HepG2 (cell line): ENCODE measurements at regions not wholly inside any gene's neighbourhood (a gene's known extent, or its start where the extent isn't known, plus 50 kb on each side); places are given as distances from the start of the nearest gene placed in this dataset.

Experiments
- ATAC-seq: fragments of 200-7000 bp; cut with Tn5 transposase; 3 replicates; pipeline ENCODE4 v1.9.1; 2020; ENCODE audit warnings: mild to moderate bottlenecking, moderate library complexity
- BruUV-seq: library from RNA; stranded (reverse); fragments of 400-500 nt; replicated peaks from 2 replicates; lab custom pipeline; 2021; lab: Mats Ljungman, UMichigan
- CTCF ChIA-PET: fragments of 300-600 bp; formaldehyde crosslinking; extraction: SDS; loops from one replicate; lab custom pipeline; 2021; ENCODE audit warnings: low total read pairs, inconsistent platforms, low intra/inter-chr PET ratio; lab: Yijun Ruan, JAX
- POLR2A ChIA-PET: fragments of 350-600 bp; sonication (Branson Sonifier 250); formaldehyde crosslinking; loops from one replicate; lab custom pipeline; 2020; ENCODE audit warnings: antibody characterized with exemption, inconsistent platforms; lab: Yijun Ruan, JAX
- DNase-seq: peaks from one replicate; pipeline ENCODE4 v3.0.0-alpha.2; 2015; ENCODE audit warnings: low spot score
- FAIRE-seq: peaks from 3 replicates; lab custom pipeline; 2011; peaks lifted over from hg19 to GRCh38; lab: Jason Lieb, UNC
- H2AFZ ChIP-seq: one replicate; pipeline ENCODE4 v1.6.1; 2011; ENCODE audit warnings: low read length, inconsistent platforms
- H3K27ac ChIP-seq: fragments of 300-600 bp; 3 replicates; pipeline ENCODE4 v1.8.0; 2011; ENCODE audit warnings: mixed run types, mild to moderate bottlenecking, mixed read lengths, low read length, inconsistent platforms; ENCODE audit not compliant: insufficient read depth; ENCODE audit errors: extremely low read length
- H3K27me3 ChIP-seq, 2 experiments: fragments of 200-600 bp in 1 of 2; 2 replicates in 1 of 2; 3 replicates in 1 of 2; pipeline versions ENCODE4 v1.6.0 to v1.8.0; 2011; ENCODE audit warnings: low read length in 2 of 2, mild to moderate bottlenecking in 2 of 2, moderate library complexity in 2 of 2, inconsistent platforms in 1 of 2; ENCODE audit not compliant: insufficient read depth in 2 of 2, control insufficient read depth in 1 of 2
- H3K36me3 ChIP-seq, 2 experiments: fragments of 200-600 bp in 1 of 2; replicated peaks in 1 of 2; 2 replicates in 1 of 2; 3 replicates in 1 of 2; pipeline versions ENCODE4 v1.5.1 to v1.8.0; 2011; ENCODE audit warnings: low read length in 2 of 2, inconsistent platforms in 1 of 2; ENCODE audit not compliant: insufficient read depth in 2 of 2, control insufficient read depth in 1 of 2
- H3K4me1 ChIP-seq: 2 replicates; pipeline ENCODE4 v1.5.1; 2012; ENCODE audit warnings: low read length, inconsistent platforms; ENCODE audit not compliant: insufficient read depth
- H3K4me2 ChIP-seq: 2 replicates; pipeline ENCODE4 v1.6.0; 2011; ENCODE audit warnings: low read depth, low read length, inconsistent platforms
- H3K4me3 ChIP-seq, 3 experiments: fragments of 200-600 bp in 1 of 3; sonication (generic), shearing (Covaris generic) in 1 of 3; replicated peaks in 1 of 3; 2 replicates each; pipeline ENCODE4 v1.5.1; 2011 to 2016; ENCODE audit warnings: low read length in 3 of 3, inconsistent platforms in 2 of 3, low read depth in 2 of 3, mild to moderate bottlenecking in 2 of 3, control low read depth in 1 of 3, mixed read lengths in 1 of 3; ENCODE audit not compliant: insufficient read depth in 1 of 3
- H3K79me2 ChIP-seq: one replicate; pipeline ENCODE4 v1.6.1; 2011; ENCODE audit warnings: low read length, inconsistent platforms; ENCODE audit not compliant: insufficient read depth
- H3K9ac ChIP-seq: 2 replicates; pipeline ENCODE4 v1.6.0; 2011; ENCODE audit warnings: mild to moderate bottlenecking, low read depth, low read length, inconsistent platforms; ENCODE audit not compliant: insufficient read depth
- H3K9me3 ChIP-seq: 2 replicates; pipeline ENCODE4 v1.5.1; 2012; ENCODE audit warnings: mild to moderate bottlenecking, low read length
- H4K20me1 ChIP-seq: 2 replicates; pipeline ENCODE4 v1.6.0; 2011; ENCODE audit warnings: inconsistent platforms, mild to moderate bottlenecking, low read length, moderate library complexity; ENCODE audit not compliant: insufficient read depth
- ARHGAP35 ChIP-seq: sonication (generic); formaldehyde crosslinking; IDR thresholded peaks from 2 replicates; pipeline ENCODE4 v1.9.0; 2022; ENCODE audit warnings: mild to moderate bottlenecking, inconsistent platforms, moderate library complexity, missing genetic modification reagents, borderline replicate concordance
- CBFB ChIP-seq: sonication (generic); formaldehyde crosslinking; IDR thresholded peaks from 2 replicates; pipeline ENCODE4 v1.4.0; 2020; ENCODE audit warnings: missing genetic modification reagents
- HES4 ChIP-seq: sonication (generic); formaldehyde crosslinking; IDR thresholded peaks from 2 replicates; pipeline ENCODE4 v1.9.0; 2021; ENCODE audit warnings: mild to moderate bottlenecking, missing genetic modification reagents, borderline replicate concordance
- RCOR2 ChIP-seq: IDR thresholded peaks from 2 replicates; pipeline ENCODE4 v1.6.1; 2016; ENCODE audit warnings: missing biosample characterization, missing genetic modification reagents
- SNRNP70 ChIP-seq: fragments of 200-400 bp; formaldehyde crosslinking; IDR thresholded peaks from 2 replicates; pipeline ENCODE4 v1.6.1; 2017; ENCODE audit warnings: mild to moderate bottlenecking, low read depth, low read length, moderate library complexity
- SP4 ChIP-seq: sonication (generic); formaldehyde crosslinking; IDR thresholded peaks from 2 replicates; pipeline ENCODE4 v1.8.1; 2023; ENCODE audit warnings: mild to moderate bottlenecking, missing genetic modification reagents
- STAG1 ChIP-seq: sonication (generic); formaldehyde crosslinking; IDR thresholded peaks from 2 replicates; pipeline ENCODE4 v1.4.0; 2020; ENCODE audit warnings: missing genetic modification reagents
- ZNF235 ChIP-seq: sonication (generic); formaldehyde crosslinking; IDR thresholded peaks from 2 replicates; pipeline ENCODE4 v1.8.1; 2023; ENCODE audit warnings: mild to moderate bottlenecking, missing genetic modification reagents, borderline replicate concordance
- ZNF44 ChIP-seq: sonication (generic); formaldehyde crosslinking; IDR thresholded peaks from 2 replicates; pipeline ENCODE4 v1.5.1; 2020; ENCODE audit warnings: mild to moderate bottlenecking, missing genetic modification reagents
- ZNF460 ChIP-seq: sonication (generic); formaldehyde crosslinking; IDR thresholded peaks from 2 replicates; pipeline ENCODE4 v1.5.1; 2020; ENCODE audit warnings: missing genetic modification reagents, mild to moderate bottlenecking, borderline replicate concordance
- ZNF616 ChIP-seq: sonication (generic); formaldehyde crosslinking; IDR thresholded peaks from 2 replicates; pipeline ENCODE4 v1.5.0; 2020; ENCODE audit warnings: low read depth, mild to moderate bottlenecking, missing genetic modification reagents
- ZSCAN22 ChIP-seq: sonication (generic); formaldehyde crosslinking; IDR thresholded peaks from 2 replicates; pipeline ENCODE4 v1.4.0; 2020; ENCODE audit warnings: mild to moderate bottlenecking, missing genetic modification reagents
- WGBS: methylation state at CpG from one replicate; pipeline ENCODE4 v1.1.6; 2017; ENCODE audit warnings: low lambda C conversion rate; 5-methylcytosine and 5-hydroxymethylcytosine counted together
- in situ Hi-C: cut with HindIII; loops from 2 replicates; pipeline ENCODE4 v1.10.0; 2017; ENCODE audit warnings: low pct_unique_long_range_greater_than_20kb; ENCODE audit not compliant: extremely low pct_ligation_motif_present
- intact Hi-C: fragments of 100-400 bp; cut with micrococcal nuclease; formaldehyde crosslinking; loops from one replicate; pipeline ENCODE4 v1.10.0; 2022; ENCODE audit not compliant: unreplicated experiment
- TF ChIP-seq, protein P1 (sequence below): sonication (generic); formaldehyde crosslinking; IDR thresholded peaks from 2 replicates; pipeline ENCODE4 v1.8.1; 2022; ENCODE audit warnings: low read depth, mild to moderate bottlenecking, missing genetic modification reagents
- TF ChIP-seq, protein P2 (sequence below): fragments of 450-650 bp; IDR thresholded peaks from 2 replicates; pipeline ENCODE4 v1.6.1; 2017
- TF ChIP-seq, protein P3 (sequence below): IDR thresholded peaks from 2 replicates; pipeline ENCODE4 v1.6.1; 2016; ENCODE audit warnings: low read depth
- TF ChIP-seq, protein P4 (sequence below): fragments of 450-650 bp; IDR thresholded peaks from 2 replicates; pipeline ENCODE4 v1.6.1; 2017; ENCODE audit warnings: mild to moderate bottlenecking

DNA sequence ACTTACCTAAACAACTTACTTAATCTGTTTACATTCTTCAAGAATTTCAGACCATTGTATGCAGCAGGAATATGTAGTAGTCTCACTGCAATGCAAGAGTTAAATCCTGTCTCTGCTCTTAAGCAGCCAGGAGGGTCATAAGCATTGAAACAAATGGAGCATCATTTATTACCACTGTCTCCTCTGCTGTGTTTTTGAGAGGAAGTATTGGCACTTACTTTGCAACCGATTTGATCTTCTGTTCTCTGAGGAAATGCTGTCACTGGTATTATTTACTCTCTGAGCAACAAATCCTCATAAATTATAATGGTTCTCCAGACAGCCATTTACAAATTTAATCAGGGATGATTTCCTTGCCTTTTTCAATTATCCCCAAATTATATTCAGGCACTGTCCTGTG lies 1367.1 kb downstream of the STIM2 start:
- no peak for FAIRE-seq
- ChIA-PET CTCF (no interaction called here), POLR2A (no interaction called here)

More for the DNA sequence above, 1367.1 kb downstream of the STIM2 start:
- ATAC-seq (no peak), DNase-seq (no peak)
- Histone ChIP-seq H3K9me3 (peaks cover 44% of the 10 kb centered on the region), H2AFZ (no peak overlapping the region), H4K20me1 (no peaks in the 10 kb centered on the region), H3K36me3 (no peaks in the 10 kb centered on the region), H3K27me3 (no peaks in the 10 kb centered on the region), H3K79me2 (no peaks in the 10 kb centered on the region), H3K9ac (no peak overlapping the region), H3K27ac (no peak overlapping the region), H3K4me2 (no peak overlapping the region), H3K4me3 (no peak overlapping the region), H3K4me1 (no peaks in the 10 kb centered on the region)
- intact Hi-C loops (no loop called here), in situ Hi-C loops (no loop called here)
- TF ChIP-seq, protein P1, sequence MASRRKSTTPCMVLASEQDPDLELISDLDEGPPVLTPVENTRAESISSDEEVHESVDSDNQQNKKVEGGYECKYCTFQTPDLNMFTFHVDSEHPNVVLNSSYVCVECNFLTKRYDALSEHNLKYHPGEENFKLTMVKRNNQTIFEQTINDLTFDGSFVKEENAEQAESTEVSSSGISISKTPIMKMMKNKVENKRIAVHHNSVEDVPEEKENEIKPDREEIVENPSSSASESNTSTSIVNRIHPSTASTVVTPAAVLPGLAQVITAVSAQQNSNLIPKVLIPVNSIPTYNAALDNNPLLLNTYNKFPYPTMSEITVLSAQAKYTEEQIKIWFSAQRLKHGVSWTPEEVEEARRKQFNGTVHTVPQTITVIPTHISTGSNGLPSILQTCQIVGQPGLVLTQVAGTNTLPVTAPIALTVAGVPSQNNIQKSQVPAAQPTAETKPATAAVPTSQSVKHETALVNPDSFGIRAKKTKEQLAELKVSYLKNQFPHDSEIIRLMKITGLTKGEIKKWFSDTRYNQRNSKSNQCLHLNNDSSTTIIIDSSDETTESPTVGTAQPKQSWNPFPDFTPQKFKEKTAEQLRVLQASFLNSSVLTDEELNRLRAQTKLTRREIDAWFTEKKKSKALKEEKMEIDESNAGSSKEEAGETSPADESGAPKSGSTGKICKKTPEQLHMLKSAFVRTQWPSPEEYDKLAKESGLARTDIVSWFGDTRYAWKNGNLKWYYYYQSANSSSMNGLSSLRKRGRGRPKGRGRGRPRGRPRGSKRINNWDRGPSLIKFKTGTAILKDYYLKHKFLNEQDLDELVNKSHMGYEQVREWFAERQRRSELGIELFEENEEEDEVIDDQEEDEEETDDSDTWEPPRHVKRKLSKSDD (CRISPR knock-in tag) = no peak
- TF ChIP-seq ZNF460 = no peak
- TF ChIP-seq ARHGAP35 (CRISPR knock-in tag) = no peak
- no peak for TF ChIP-seq SP4 (CRISPR knock-in tag)
- no peak for TF ChIP-seq ZNF616 (CRISPR knock-in tag)
- TF ChIP-seq HES4 (CRISPR knock-in tag) = no peak
- no peak for TF ChIP-seq STAG1 (CRISPR knock-in tag)
- no peak for TF ChIP-seq RCOR2 (CRISPR knock-in tag)
- TF ChIP-seq, protein P2, sequence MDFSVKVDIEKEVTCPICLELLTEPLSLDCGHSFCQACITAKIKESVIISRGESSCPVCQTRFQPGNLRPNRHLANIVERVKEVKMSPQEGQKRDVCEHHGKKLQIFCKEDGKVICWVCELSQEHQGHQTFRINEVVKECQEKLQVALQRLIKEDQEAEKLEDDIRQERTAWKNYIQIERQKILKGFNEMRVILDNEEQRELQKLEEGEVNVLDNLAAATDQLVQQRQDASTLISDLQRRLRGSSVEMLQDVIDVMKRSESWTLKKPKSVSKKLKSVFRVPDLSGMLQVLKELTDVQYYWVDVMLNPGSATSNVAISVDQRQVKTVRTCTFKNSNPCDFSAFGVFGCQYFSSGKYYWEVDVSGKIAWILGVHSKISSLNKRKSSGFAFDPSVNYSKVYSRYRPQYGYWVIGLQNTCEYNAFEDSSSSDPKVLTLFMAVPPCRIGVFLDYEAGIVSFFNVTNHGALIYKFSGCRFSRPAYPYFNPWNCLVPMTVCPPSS = no peak
- TF ChIP-seq ZNF235 (CRISPR knock-in tag) = no peak
- TF ChIP-seq SNRNP70 = no peak
- TF ChIP-seq, protein P3, sequence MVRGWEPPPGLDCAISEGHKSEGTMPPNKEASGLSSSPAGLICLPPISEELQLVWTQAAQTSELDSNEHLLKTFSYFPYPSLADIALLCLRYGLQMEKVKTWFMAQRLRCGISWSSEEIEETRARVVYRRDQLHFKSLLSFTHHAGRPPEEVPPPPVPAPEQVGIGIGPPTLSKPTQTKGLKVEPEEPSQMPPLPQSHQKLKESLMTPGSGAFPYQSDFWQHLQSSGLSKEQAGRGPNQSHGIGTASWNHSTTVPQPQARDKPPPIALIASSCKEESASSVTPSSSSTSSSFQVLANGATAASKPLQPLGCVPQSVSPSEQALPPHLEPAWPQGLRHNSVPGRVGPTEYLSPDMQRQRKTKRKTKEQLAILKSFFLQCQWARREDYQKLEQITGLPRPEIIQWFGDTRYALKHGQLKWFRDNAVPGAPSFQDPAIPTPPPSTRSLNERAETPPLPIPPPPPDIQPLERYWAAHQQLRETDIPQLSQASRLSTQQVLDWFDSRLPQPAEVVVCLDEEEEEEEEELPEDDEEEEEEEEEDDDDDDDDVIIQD (CRISPR knock-in tag) = no peak
- no peak for TF ChIP-seq ZSCAN22
- no peak for TF ChIP-seq ZNF44 (CRISPR knock-in tag)
- TF ChIP-seq, protein P4, sequence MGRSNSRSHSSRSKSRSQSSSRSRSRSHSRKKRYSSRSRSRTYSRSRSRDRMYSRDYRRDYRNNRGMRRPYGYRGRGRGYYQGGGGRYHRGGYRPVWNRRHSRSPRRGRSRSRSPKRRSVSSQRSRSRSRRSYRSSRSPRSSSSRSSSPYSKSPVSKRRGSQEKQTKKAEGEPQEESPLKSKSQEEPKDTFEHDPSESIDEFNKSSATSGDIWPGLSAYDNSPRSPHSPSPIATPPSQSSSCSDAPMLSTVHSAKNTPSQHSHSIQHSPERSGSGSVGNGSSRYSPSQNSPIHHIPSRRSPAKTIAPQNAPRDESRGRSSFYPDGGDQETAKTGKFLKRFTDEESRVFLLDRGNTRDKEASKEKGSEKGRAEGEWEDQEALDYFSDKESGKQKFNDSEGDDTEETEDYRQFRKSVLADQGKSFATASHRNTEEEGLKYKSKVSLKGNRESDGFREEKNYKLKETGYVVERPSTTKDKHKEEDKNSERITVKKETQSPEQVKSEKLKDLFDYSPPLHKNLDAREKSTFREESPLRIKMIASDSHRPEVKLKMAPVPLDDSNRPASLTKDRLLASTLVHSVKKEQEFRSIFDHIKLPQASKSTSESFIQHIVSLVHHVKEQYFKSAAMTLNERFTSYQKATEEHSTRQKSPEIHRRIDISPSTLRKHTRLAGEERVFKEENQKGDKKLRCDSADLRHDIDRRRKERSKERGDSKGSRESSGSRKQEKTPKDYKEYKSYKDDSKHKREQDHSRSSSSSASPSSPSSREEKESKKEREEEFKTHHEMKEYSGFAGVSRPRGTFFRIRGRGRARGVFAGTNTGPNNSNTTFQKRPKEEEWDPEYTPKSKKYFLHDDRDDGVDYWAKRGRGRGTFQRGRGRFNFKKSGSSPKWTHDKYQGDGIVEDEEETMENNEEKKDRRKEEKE = no peak
- TF ChIP-seq CBFB (CRISPR knock-in tag) = no peak
- 0% methylated on average over 1 of the region's 1 CpG for WGBS
- BruUV-seq = no TSS peak
